GM18505 (cell line): ENCODE measurements at regions not wholly inside any gene's neighbourhood (a gene's known extent, or its start where the extent isn't known, plus 50 kb on each side); places are given as distances from the start of the nearest gene placed in this dataset.

Experiments used
- ATAC-seq: cut with Tn5 transposase; IDR thresholded peaks from one replicate; pipeline ENCODE4 v1.9.1; 2021; ENCODE audit not compliant: unreplicated experiment
- POLR2A ChIP-seq: IDR thresholded peaks from 4 replicates; pipeline ENCODE4 v1.6.1; 2011; ENCODE audit warnings: borderline replicate concordance; ENCODE audit not compliant: insufficient read depth, insufficient read length; ENCODE audit errors: extremely low read depth

DNA sequence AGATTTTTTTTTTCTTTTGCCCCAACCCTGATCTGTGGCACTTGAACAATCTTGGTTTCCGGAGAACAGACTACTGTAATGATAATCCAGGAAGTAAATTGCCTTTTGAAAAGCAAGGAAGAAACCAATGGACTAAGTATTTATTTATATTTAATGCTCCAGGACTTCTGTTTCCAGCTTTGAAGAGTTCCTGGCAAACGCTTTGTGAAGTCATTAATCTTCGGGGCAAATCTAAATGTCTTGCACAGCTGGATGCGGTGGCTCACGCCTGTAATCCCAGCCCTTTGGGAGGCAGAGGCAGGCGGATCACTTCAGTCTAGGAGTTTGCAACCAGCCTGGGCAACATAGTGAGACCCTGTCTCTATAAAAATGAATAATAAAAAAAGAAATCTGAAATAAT lies 135.1 kb upstream of the GATA6 start:
- TF ChIP-seq POLR2A: no peak
- ATAC-seq: no peak

DNA sequence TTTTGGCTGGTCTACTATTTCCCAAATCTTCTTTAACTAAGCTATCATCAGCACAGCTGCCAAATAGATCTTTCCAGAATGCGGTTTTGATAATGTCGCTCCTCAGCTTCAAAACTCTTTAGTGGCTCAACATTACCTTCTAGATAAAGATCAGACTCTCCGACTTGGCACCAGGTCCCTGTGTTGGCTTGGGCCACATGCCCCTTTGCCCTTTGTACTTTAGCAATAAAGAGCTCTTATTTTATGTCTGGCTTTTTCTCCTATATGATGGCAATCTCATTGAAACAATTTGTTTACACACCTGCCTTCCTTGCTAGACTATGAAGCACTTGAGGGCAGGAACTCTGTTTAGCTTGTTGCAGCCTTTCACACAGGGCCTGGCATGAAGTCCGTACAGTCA lies 128.9 kb upstream of the GATA6 start:
- TF ChIP-seq POLR2A: no peak
- ATAC-seq: no peak

DNA sequence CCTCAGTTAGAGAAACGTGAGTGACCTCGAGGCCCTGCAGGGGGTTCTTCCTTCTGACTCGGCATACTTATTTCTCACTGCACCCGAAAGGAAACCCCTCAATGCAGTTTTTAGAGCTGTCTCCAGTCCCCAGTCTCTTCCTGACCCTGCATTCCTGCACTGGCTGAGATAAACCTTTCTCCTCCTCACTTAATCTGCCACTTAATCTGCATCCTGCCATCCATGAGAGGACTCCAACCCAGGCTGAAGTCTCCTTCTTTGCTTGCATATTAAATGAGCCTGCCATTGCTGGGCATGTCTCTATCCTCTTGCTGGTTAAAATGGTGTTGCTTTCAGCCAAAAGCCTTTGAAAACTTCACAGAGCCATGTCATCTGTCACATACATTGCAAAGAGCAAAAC lies 125.6 kb upstream of the GATA6 start:
- TF ChIP-seq POLR2A: no peak
- no peak for ATAC-seq

DNA sequence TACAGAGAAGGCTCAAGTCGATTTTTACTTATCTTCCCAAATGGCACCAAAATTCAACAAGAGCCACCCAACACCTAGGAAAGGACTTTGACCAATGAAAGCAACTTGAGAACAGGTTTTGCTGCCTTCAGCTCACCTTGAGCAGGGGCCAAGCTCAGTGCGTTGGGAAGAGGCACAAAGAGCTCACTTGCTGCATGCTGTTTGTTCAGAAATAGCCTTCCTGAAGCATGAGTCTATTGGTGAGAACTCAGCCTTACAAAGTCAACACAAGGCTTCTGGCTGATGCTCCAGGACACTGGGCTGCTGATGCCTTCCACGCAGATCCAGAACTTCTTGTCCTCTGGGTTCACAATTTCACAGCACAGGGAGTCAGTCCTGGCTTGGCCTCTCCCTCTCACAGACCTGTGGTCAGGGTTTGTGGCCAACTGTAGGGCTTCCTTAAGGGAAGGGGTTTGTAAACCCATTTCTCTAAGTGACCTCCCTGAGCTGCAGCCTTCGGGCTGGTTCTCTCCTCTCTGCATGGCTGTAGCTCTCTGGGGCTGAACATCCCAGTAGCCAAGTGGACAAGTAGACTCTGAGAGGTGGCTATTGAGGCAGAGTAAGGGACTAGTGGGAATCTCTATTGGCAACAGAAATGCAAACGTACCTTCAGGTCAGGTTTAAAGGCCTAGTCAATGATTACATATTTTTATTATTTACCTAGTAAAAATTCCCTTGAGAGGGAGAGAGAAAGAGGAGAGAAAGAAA lies 124.7 kb upstream of the GATA6 start:
- TF ChIP-seq POLR2A: no peak
- no peak for ATAC-seq

GRCh38 chr18:22045221-22045918 lies 124.0 kb upstream of the GATA6 start:
- TF ChIP-seq POLR2A: no peak
- no peak for ATAC-seq

DNA sequence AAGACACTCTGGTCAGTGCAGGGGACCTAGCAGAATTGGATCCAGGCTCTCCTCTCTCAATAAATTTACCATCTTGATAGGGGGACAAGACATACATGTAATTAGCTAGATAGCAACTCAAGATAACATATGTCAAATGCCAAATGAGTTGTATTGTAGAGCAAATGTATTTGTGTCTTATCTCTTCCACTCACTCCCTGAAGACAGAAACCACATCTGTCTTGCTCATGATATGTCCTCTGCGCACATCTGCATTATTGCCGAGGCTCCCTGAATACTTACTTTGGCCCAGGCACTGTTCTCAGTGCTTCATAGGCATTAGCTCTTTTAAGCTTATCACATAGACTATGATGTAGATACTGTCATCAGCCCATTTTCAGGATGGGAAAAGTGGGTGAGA lies 122.9 kb upstream of the GATA6 start:
- TF ChIP-seq POLR2A: no peak
- no peak for ATAC-seq

DNA sequence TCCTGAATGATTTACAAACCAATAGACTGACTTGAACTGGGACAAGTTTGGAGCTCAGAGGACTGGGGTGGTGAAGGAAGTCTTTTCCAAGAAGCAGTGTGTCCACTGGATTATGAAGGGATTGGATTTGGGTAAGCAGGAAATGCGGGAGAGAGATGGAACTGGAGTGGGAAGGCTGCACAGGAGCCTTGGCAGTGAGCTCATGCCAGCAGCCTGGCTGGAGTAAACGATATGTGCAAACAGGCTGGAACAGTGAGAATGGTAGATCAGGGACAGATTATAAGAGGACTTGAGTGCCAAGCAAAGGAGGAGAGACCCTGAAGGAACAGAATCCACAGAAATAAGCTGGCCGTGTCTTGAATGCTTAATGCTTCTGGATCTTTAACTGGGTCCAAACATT lies 121.9 kb upstream of the GATA6 start:
- ATAC-seq: no peak
- no peak for TF ChIP-seq POLR2A

- no peak for TF ChIP-seq POLR2A
- no peak for ATAC-seq
Measured at GRCh38 chr18:22048221-22048620, 121.2 kb upstream of the GATA6 start.

DNA sequence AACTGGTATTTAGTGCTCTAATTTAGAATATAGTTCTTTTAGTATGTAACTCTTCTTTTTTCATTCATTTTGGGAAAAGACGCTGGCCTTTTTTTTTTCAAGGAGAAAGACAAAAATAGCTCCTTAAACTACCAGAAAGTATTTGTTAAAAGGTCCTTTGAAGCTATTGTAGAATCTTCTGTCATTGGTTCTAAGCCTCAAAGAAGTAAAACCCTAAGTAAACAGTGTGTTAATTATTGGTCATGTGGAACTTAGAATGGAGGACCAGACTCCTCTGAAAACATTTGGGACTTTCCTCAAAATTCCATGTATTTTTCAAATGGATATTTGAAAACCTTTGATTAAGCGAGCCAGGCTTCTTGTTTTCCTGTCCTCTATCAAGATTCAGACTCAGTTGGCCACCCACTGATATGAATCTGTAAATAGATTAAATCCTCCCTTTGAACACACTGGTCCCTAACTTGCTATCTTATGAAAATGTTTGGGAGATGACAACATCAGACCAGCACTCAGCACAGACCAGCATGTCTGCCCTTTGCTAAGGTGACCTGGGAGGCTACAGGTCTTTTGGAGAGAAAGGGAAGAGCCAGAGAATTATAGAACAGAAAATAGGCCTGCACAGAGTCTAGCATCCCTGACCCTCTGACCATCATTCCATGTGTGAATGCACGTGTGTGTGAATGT lies 120.3 kb upstream of the GATA6 start:
- no peak for TF ChIP-seq POLR2A
- ATAC-seq: no peak

DNA sequence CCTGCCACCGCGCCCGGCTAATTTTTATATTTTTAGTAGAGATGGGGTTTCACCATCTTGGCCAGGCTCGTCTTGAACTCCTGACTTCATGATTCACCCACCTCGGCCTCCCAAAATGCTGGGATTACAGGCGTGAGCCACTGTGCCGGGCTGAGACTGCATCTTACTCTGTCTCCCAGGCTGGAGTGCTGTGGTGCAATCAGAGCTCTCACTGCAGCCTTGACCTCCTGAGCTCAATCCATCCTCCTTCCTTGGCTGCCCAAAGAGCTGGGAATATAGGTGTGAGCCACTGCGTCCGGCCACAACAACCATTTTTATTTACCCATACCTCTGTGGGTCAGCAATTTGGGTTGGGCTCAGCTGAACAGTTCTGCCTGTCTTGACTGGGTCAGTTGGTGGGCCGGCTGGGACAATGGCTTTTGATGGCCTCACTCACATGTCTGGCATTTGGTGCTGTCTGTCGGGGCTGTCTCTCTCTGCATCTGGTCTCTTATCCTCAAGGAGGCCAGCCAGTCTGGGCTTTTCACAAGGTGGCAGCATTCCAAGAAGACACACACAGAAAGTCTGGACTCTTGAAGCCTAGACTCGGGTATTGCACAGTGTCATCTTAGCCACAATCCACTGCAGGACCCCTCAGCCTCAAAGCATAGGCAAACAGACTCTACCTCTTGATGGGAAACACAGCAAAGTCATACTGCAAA lies 116.8 kb upstream of the GATA6 start:
- no peak for ATAC-seq
- no peak for TF ChIP-seq POLR2A

GRCh38 chr18:22055466-22056238 lies 113.7 kb upstream of the GATA6 start:
- no peak for ATAC-seq
- no peak for TF ChIP-seq POLR2A

DNA sequence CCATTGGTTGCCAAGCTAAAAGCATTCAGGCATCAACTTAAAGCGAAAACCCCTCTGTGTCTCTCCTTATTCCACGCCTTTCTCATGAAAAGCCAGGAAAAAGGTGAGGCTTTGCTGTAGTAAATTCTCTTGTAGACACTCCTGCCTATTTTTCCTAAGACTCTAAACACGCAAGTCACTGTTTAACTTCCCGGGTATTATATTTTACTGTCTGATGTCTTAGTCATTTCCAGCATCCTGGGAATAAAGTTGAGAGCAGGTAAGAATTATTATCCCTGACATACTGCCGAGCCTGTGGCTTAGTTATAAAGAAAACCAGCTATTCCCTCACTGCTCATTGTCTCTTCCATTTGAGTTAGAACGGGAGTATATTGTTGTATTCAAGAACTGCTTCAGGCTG lies 112.4 kb upstream of the GATA6 start:
- TF ChIP-seq POLR2A: no peak
- ATAC-seq: no peak
